Endothelial cell of umbilical vein (primary cell): ENCODE measurements at regions not wholly inside any gene's neighbourhood (a gene's known extent, or its start where the extent isn't known, plus 50 kb on each side); places are given as distances from the start of the nearest gene placed in this dataset.
A peak's percentile ranks its signal among the peaks of the same experiment; 100 is the strongest.

Experiments used
- EZH2 ChIP-seq: IDR thresholded peaks from 2 replicates; pipeline ENCODE4 v1.6.1; 2012; ENCODE audit warnings: borderline replicate concordance, low read depth, mild to moderate bottlenecking, moderate library complexity, low read length, inconsistent platforms; ENCODE audit not compliant: severe bottlenecking
- GATA2 ChIP-seq: IDR thresholded peaks from 2 replicates; pipeline ENCODE4 v1.7.0; 2011; ENCODE audit warnings: low read depth, mild to moderate bottlenecking, moderate library complexity, mixed read lengths, low read length; ENCODE audit not compliant: insufficient read length, insufficient read depth
- JUN ChIP-seq: IDR thresholded peaks from 2 replicates; pipeline ENCODE4 v1.6.1; 2011; ENCODE audit warnings: borderline replicate concordance, low read depth; ENCODE audit not compliant: insufficient read length, insufficient read depth
- MAX ChIP-seq: IDR thresholded peaks from 2 replicates; pipeline ENCODE4 v1.6.1; 2011; ENCODE audit not compliant: insufficient read depth, insufficient read length
- MYC ChIP-seq: IDR thresholded peaks from one replicate; pipeline ENCODE4 v1.6.1; 2011; ENCODE audit warnings: mild to moderate bottlenecking, low read depth, low read length
- POLR2A ChIP-seq: IDR thresholded peaks from 2 replicates; pipeline ENCODE4 v1.6.1; 2012; ENCODE audit warnings: low read depth, mild to moderate bottlenecking, control low read depth, low read length
- POLR2AphosphoS5 ChIP-seq: IDR thresholded peaks from 2 replicates; pipeline ENCODE4 v1.6.1; 2012; ENCODE audit warnings: low read depth, mild to moderate bottlenecking, control low read depth, low read length, moderate library complexity; ENCODE audit not compliant: insufficient read depth
- TF ChIP-seq, protein P1 (sequence below), 2 donors: IDR thresholded peaks; 1 replicate in 1 of 2; 2 replicates in 1 of 2; pipeline ENCODE4 v1.5.1; 2011; ENCODE audit warnings: low read length in 2 of 2, mild to moderate bottlenecking in 2 of 2, moderate library complexity in 2 of 2, control low read depth in 1 of 2, inconsistent platforms in 1 of 2, low read depth in 1 of 2; ENCODE audit not compliant: insufficient read depth in 1 of 2; ENCODE audit errors: extremely low read depth in 1 of 2

DNA sequence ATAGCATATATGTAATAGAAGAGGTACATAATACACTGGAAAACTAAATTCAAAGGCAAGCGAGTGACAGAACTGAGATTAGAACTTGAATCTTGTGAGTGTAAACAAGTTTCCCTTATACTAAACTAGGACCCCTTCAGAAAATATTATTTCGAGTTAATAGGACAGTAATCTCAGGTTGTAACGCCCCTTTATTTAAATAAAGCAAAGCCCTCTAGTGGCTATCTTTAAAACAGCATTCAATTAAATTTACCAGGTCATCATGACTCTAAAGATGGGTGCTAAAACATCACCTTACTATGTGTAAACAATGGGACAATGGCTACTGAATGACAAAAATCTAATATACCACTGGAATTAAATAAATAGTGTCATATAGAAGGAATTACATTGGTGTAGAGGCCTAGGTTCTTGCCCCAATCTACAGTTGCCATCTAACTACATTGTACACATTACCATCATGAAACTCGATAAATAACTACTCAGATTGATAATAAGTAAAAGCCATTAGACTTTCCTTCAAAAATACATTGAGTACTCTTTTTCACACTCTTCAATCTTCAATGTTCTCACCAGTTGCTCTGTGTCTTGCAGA, 255.4 kb upstream of the IRAK1BP1 start:
- TF ChIP-seq MYC, result no peak
- no peak for TF ChIP-seq POLR2A
- TF ChIP-seq, protein P1, sequence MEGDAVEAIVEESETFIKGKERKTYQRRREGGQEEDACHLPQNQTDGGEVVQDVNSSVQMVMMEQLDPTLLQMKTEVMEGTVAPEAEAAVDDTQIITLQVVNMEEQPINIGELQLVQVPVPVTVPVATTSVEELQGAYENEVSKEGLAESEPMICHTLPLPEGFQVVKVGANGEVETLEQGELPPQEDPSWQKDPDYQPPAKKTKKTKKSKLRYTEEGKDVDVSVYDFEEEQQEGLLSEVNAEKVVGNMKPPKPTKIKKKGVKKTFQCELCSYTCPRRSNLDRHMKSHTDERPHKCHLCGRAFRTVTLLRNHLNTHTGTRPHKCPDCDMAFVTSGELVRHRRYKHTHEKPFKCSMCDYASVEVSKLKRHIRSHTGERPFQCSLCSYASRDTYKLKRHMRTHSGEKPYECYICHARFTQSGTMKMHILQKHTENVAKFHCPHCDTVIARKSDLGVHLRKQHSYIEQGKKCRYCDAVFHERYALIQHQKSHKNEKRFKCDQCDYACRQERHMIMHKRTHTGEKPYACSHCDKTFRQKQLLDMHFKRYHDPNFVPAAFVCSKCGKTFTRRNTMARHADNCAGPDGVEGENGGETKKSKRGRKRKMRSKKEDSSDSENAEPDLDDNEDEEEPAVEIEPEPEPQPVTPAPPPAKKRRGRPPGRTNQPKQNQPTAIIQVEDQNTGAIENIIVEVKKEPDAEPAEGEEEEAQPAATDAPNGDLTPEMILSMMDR (IDR thresholded peaks at IDR 0.05; ENCODE audit: extremely low read depth in 1 of 2, insufficient read depth in 1 of 2, low read depth in 1 of 2, low read length in 2 of 2), result peak; percentile 31 to 36
- no peak for TF ChIP-seq EZH2
- no peak for TF ChIP-seq MAX
- TF ChIP-seq GATA2, result no peak
- TF ChIP-seq POLR2AphosphoS5, result no peak
- no peak for TF ChIP-seq JUN
